ENCODE measurements at regions not wholly inside any gene's neighbourhood (a gene's known extent, or its start where the extent isn't known, plus 50 kb on each side); places are given as distances from the start of the nearest gene placed in this dataset.

GRCh38 chr9:95738438-95738837 lies 137.1 kb upstream of the ERCC6L2 start:
- intact Hi-C loops (cut with micrococcal nuclease) = no loop called here
- Mint-ChIP-seq H3K27ac (no peak overlapping the region), H3K4me3 (no peak overlapping the region), H3K4me1 (ENCODE audit: low read depth) (peaks cover 27% of the 10 kb centered on the region), H3K27me3 (peaks cover 5% of the 10 kb centered on the region), H3K9me3 (no peaks in the 10 kb centered on the region), H3K36me3 (ENCODE audit: low read depth) (no peaks in the 10 kb centered on the region)
- DNase-seq = no peak
- ChIA-PET CTCF (interaction anchor here (1.2 to 1.6 kb wide), 2 partner anchors 12 to 61 kb away, joined by 3 to 5 read pairs; no protein-coding TSS in a partner anchor), POLR2A (no interaction called here)
- no peak for TF ChIP-seq CTCF (IDR thresholded peaks at IDR 0.05)
- no peak for ATAC-seq

- Mint-ChIP-seq H3K4me1 (ENCODE audit: low read depth) (peaks cover 29% of the 10 kb centered on the region), H3K27ac (no peak overlapping the region), H3K27me3 (peaks cover 5% of the 10 kb centered on the region), H3K36me3 (ENCODE audit: low read depth) (no peaks in the 10 kb centered on the region), H3K9me3 (no peaks in the 10 kb centered on the region), H3K4me3 (no peak overlapping the region)
- intact Hi-C loops (cut with micrococcal nuclease) = no loop called here
- TF ChIP-seq CTCF (IDR thresholded peaks at IDR 0.05) = no peak
- ChIA-PET CTCF (interaction anchor here (0.6 to 1.4 kb wide), 13 partner anchors 9 to 401 kb away, joined by 3 to 11 read pairs (median 3); no protein-coding TSS in a partner anchor), POLR2A (no interaction called here)
- no peak for ATAC-seq
- DNase-seq = no peak
Observed at GRCh38 chr9:95736891-95737522, 138.5 kb upstream of the ERCC6L2 start.

- ATAC-seq = peak; percentile 42
- Mint-ChIP-seq H3K4me1 (ENCODE audit: low read depth) (peaks cover 29% of the 10 kb centered on the region), H3K9me3 (no peaks in the 10 kb centered on the region), H3K27me3 (peaks cover 8% of the 10 kb centered on the region), H3K36me3 (ENCODE audit: low read depth) (no peaks in the 10 kb centered on the region), H3K4me3 (no peak overlapping the region), H3K27ac (no peak overlapping the region)
- ChIA-PET CTCF (interaction anchor here (0.6 to 1.4 kb wide), 15 partner anchors 9 to 400 kb away, joined by 3 to 11 read pairs (median 3); no protein-coding TSS in a partner anchor), POLR2A (no interaction called here)
- TF ChIP-seq CTCF (IDR thresholded peaks at IDR 0.05) = peak; percentile 30
- peak; percentile 17 for DNase-seq
- intact Hi-C loops (cut with micrococcal nuclease) = no loop called here
Observed at GRCh38 chr9:95736370-95736769, 139.1 kb upstream of the ERCC6L2 start.

- DNase-seq (no peak), ATAC-seq (no peak)
- Mint-ChIP-seq H3K9me3 (peaks cover 2% of the 10 kb centered on the region), H3K27me3 (peaks cover 10% of the 10 kb centered on the region), H3K36me3 (ENCODE audit: low read depth) (no peaks in the 10 kb centered on the region), H3K4me1 (ENCODE audit: low read depth) (peaks cover 27% of the 10 kb centered on the region), H3K27ac (no peak overlapping the region), H3K4me3 (no peak overlapping the region)
- ChIA-PET POLR2A (no interaction called here), CTCF (interaction anchor here (0.6 to 1.4 kb wide), 13 partner anchors 8 to 400 kb away, joined by 3 to 11 read pairs (median 3); no protein-coding TSS in a partner anchor)
- intact Hi-C loops (cut with micrococcal nuclease) = no loop called here
- TF ChIP-seq CTCF (IDR thresholded peaks at IDR 0.05) = no peak
Observed at GRCh38 chr9:95735701-95736100, 139.8 kb upstream of the ERCC6L2 start.
